CD4-positive, CD25-positive, alpha-beta regulatory T cell (primary cell): ENCODE measurements at regions not wholly inside any gene's neighbourhood (a gene's known extent, or its start where the extent isn't known, plus 50 kb on each side); places are given as distances from the start of the nearest gene placed in this dataset.
"Not testable (repeated sequence)": the region's sequence is repeated elsewhere in the genome, so short reads cannot be mapped to it uniquely, and the experiment has no call there.

Experiments
- ATAC-seq, 2 donors: fragments of 150-1000 bp; cut with Tn5 transposase; one replicate each; pipeline ENCODE4 v1.10.0; 2021; ENCODE audit warnings: low read depth in 2 of 2, moderate number of reproducible peaks in 2 of 2, moderate library complexity in 1 of 2
- DNase-seq, 3 donors: peaks; one replicate each; pipeline versions ENCODE4 v3.0.0 to v3.0.0-alpha.2; 2012 to 2022; ENCODE audit warnings: mixed read lengths in 1 of 3
- H3K27ac ChIP-seq: one replicate; pipeline ENCODE4 v1.7.0; 2013; ENCODE audit warnings: mild to moderate bottlenecking, low read length; ENCODE audit not compliant: insufficient read depth, poor library complexity, severe bottlenecking
- H3K27me3 ChIP-seq: one replicate; pipeline ENCODE4 v1.7.0; 2013; ENCODE audit warnings: low read length; ENCODE audit not compliant: control insufficient read depth, insufficient read depth
- H3K36me3 ChIP-seq: one replicate; pipeline ENCODE4 v1.7.0; 2013; ENCODE audit warnings: mild to moderate bottlenecking, low read length, moderate library complexity; ENCODE audit not compliant: control insufficient read depth, insufficient read depth
- H3K4me1 ChIP-seq: 2 replicates; pipeline ENCODE4 v1.7.0; 2013; ENCODE audit warnings: mild to moderate bottlenecking, low read length; ENCODE audit not compliant: insufficient read depth, control insufficient read depth, poor library complexity, severe bottlenecking
- H3K4me3 ChIP-seq: one replicate; pipeline ENCODE4 v1.7.0; 2013; ENCODE audit warnings: low read depth, mild to moderate bottlenecking, low read length, moderate library complexity
- H3K9me3 ChIP-seq, 2 experiments: 1 replicate in 1 of 2; 2 replicates in 1 of 2; pipeline ENCODE4 v1.7.0; 2013; ENCODE audit warnings: low read length in 2 of 2, mild to moderate bottlenecking in 1 of 2, moderate library complexity in 1 of 2; ENCODE audit not compliant: control insufficient read depth in 2 of 2
- H3K27ac Mint-ChIP-seq, 3 donors: one replicate each; pipeline ENCODE4 v1.8.0; 2020 to 2022; ENCODE audit warnings: mild to moderate bottlenecking in 3 of 3, mixed read lengths in 3 of 3, moderate library complexity in 2 of 3
- H3K27me3 Mint-ChIP-seq: one replicate; pipeline ENCODE4 v1.8.0; 2022; ENCODE audit warnings: mild to moderate bottlenecking, mixed read lengths
- H3K36me3 Mint-ChIP-seq: one replicate; pipeline ENCODE4 v1.8.0; 2020; ENCODE audit warnings: mixed read lengths
- H3K4me1 Mint-ChIP-seq, 4 donors: one replicate each; pipeline ENCODE4 v1.8.0; 2020 to 2022; ENCODE audit warnings: mixed read lengths in 4 of 4, mild to moderate bottlenecking in 1 of 4
- H3K4me3 Mint-ChIP-seq, 4 donors: one replicate each; pipeline ENCODE4 v1.8.0; 2020 to 2022; ENCODE audit warnings: mild to moderate bottlenecking in 4 of 4, mixed read lengths in 4 of 4, moderate library complexity in 3 of 4
- H3K9me3 Mint-ChIP-seq, 7 donors: one replicate each; pipeline ENCODE4 v1.8.0; 2020 to 2022; ENCODE audit warnings: mixed read lengths in 7 of 7, mild to moderate bottlenecking in 3 of 7, moderate library complexity in 2 of 7

DNA sequence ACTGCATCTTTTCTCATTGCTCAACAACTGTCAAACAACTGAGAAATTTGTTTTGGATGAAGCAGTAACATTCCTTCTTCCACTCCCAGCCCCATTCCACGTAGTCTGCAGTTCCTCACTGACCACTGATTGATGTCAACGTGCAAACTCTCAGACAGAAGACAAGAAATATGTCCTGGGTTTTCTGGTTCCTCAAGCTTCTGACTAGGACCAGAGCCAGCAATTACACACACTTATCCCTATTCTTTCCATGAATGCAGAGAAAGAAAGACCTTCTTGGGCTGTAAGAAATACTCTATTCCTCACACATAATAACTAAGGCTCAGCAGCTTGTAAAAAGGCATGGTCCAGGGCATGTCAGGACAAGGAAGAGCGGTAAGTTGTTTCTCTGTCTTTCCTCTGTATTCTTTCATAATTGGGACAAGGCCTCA is 790.1 kb upstream of the SLC35B3 start:
- H3K36me3 Mint-ChIP-seq = no peaks in the 10 kb centered on the region
- H3K36me3 ChIP-seq = no peaks in the 10 kb centered on the region
- H3K4me1 ChIP-seq = no peaks in the 10 kb centered on the region
- H3K4me3 ChIP-seq = no peak overlapping the region
- DNase-seq = no peak
- H3K27ac Mint-ChIP-seq = no peak overlapping the region
- H3K4me1 Mint-ChIP-seq = no peaks in the 10 kb centered on the region
- no peak overlapping the region for H3K27ac ChIP-seq
- no peaks in the 10 kb centered on the region for H3K27me3 ChIP-seq
- no peaks in the 10 kb centered on the region for H3K27me3 Mint-ChIP-seq
- peaks cover 0 to 4% of the 10 kb centered on the region in 2 experiments for H3K9me3 ChIP-seq
- H3K4me3 Mint-ChIP-seq = no peak overlapping the region
- ATAC-seq = no peak
- peaks cover 3 to 29% (median 15%) of the 10 kb centered on the region in 7 donors for H3K9me3 Mint-ChIP-seq

DNA sequence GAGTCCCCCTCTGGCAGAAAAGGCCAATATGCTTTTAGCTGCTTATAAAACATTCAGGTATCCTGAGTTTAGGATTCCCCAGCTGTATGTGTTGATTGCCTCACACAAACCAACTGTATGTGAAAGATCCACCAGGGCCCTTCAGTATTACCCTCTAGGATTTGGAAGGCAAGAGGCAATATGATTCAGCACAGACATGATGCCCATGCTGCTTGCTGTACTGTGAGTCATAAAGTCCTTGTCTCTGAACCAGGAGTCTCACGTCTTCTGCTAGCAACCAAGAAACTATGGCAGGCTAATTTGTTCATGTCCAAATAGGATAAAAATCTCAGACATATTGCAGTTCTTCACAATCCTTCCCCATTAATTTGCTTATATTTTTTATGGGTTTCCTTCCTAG is 789.2 kb upstream of the SLC35B3 start:
- Histone ChIP-seq H3K27ac (no peak overlapping the region), H3K4me3 (no peak overlapping the region), H3K27me3 (no peaks in the 10 kb centered on the region), H3K36me3 (no peaks in the 10 kb centered on the region), H3K4me1 (no peaks in the 10 kb centered on the region), H3K9me3 (peaks cover 0 to 4% of the 10 kb centered on the region in 2 experiments)
- H3K36me3 Mint-ChIP-seq = no peaks in the 10 kb centered on the region
- no peak overlapping the region for H3K27ac Mint-ChIP-seq
- H3K9me3 Mint-ChIP-seq = peaks cover 6 to 29% (median 15%) of the 10 kb centered on the region in 7 donors
- no peak for ATAC-seq
- no peak overlapping the region for H3K4me3 Mint-ChIP-seq
- H3K4me1 Mint-ChIP-seq = no peaks in the 10 kb centered on the region
- DNase-seq = no peak
- H3K27me3 Mint-ChIP-seq = no peaks in the 10 kb centered on the region

DNA sequence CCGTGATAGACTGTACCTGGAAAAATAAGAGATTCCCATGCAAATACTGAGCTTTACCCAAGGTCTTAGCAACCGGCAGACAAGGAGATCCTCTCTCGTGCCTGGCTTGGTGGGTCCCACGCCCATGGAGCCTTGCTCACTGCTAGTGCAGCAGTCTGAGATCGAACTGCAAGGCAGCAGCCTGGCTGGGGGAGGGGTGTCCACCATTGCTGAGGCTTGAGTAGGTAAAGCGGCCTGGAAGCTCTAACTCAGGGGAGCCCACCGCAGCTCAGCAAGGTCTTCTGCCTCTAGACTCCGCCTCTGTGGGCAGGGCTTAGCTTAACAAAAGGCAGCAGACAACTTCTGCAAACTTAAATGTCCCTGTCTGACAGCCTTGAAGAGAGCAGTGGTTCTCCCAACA is 778.4 kb upstream of the SLC35B3 start:
- H3K36me3 Mint-ChIP-seq, H3K4me1 Mint-ChIP-seq: not testable (repeated sequence)

DNA sequence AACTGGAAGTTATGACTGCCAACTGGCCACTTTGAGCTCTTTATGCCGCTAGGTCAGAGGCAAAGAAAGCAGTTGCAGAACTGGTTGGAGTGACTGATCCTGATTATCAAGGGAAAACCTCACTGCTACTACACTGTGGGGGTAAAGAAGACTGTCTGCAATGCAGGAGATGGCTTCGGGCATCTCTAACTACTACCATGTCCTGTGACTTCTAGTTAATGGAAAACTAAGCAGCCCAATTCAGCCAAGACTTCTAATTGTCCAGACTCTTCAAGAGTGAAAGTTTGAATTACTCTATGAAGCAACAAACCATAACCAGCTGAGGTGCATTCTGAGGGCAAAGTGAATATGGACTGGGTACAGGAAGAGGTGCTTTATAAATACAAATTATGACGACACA is 773.6 kb upstream of the SLC35B3 start:
- no peak overlapping the region for H3K4me3 Mint-ChIP-seq
- no peaks in the 10 kb centered on the region for H3K27me3 ChIP-seq
- no peak for ATAC-seq

More for the DNA sequence above, 778.4 kb upstream of the SLC35B3 start:
- not testable (repeated sequence) for H3K4me1 ChIP-seq, H3K9me3 ChIP-seq, H3K4me3 Mint-ChIP-seq, H3K36me3 ChIP-seq, H3K27ac ChIP-seq, ATAC-seq, DNase-seq, H3K27me3 Mint-ChIP-seq, H3K27me3 ChIP-seq, H3K4me3 ChIP-seq
- Mint-ChIP-seq H3K27ac (peak overlapping the region in 1 of 3 donors; percentile 52), H3K9me3 (peaks cover 0 to 16% (median 10%) of the 10 kb centered on the region in 7 donors)

DNA sequence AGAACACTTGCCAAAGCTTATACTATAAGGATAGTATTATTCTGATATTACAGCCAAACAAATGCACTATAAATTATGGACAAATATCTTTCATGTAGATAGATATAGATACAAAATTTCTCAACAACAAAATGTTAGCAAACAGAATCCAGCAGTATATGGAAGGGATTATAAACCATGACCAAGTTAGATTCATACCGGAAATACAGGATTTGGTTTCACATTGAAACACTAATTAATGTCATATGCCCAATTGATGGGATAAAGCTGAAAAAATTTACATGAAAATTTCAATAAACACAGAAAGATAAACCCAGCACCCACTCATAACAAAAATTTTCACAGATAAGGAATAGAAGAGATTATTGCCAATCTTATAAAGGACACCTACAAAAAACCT is 770.3 kb upstream of the SLC35B3 start:
- Histone ChIP-seq H3K4me1 (no peaks in the 10 kb centered on the region), H3K36me3 (no peaks in the 10 kb centered on the region), H3K27ac (no peak overlapping the region), H3K4me3 (no peak overlapping the region), H3K9me3 (peaks cover 0 to 1% of the 10 kb centered on the region in 2 experiments), H3K27me3 (no peaks in the 10 kb centered on the region)
- H3K27me3 Mint-ChIP-seq = no peaks in the 10 kb centered on the region
- no peak for DNase-seq
- no peaks in the 10 kb centered on the region for H3K36me3 Mint-ChIP-seq
- peaks cover 0 to 16% (median 5%) of the 10 kb centered on the region in 7 donors for H3K9me3 Mint-ChIP-seq
- ATAC-seq = no peak
- H3K4me3 Mint-ChIP-seq = no peak overlapping the region
- no peaks in the 10 kb centered on the region for H3K4me1 Mint-ChIP-seq
- H3K27ac Mint-ChIP-seq = no peak overlapping the region

More for the DNA sequence above, 773.6 kb upstream of the SLC35B3 start:
- Histone ChIP-seq H3K9me3 (no peaks in the 10 kb centered on the region), H3K4me3 (no peak overlapping the region), H3K27ac (no peak overlapping the region), H3K36me3 (no peaks in the 10 kb centered on the region), H3K4me1 (no peaks in the 10 kb centered on the region)
- no peak overlapping the region for H3K27ac Mint-ChIP-seq
- no peaks in the 10 kb centered on the region for H3K4me1 Mint-ChIP-seq
- no peaks in the 10 kb centered on the region for H3K36me3 Mint-ChIP-seq
- no peaks in the 10 kb centered on the region for H3K27me3 Mint-ChIP-seq
- DNase-seq = no peak
- peaks cover 0 to 20% (median 5%) of the 10 kb centered on the region in 7 donors for H3K9me3 Mint-ChIP-seq

DNA sequence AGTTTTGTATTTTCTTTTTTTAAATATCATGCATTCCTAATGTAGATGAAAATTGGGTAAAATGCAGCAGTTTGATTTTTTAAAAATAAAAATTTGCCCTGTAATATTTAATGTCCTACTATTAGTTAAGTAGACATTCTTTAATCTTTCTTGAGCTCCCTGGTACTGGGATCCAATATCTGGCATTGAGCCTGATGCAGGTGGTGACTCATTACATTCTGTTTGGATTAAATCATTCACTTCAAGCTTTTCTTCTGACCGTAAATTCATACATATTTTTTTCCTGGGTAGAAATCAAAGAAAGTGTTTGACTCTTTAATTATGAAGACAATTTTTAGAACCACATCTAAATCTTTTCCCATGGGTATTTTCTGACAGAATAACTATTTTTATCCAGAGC is 768.8 kb upstream of the SLC35B3 start:
- Mint-ChIP-seq H3K4me1 (no peaks in the 10 kb centered on the region), H3K36me3 (no peaks in the 10 kb centered on the region), H3K27ac (no peak overlapping the region), H3K4me3 (no peak overlapping the region), H3K27me3 (no peaks in the 10 kb centered on the region), H3K9me3 (peaks cover 0 to 10% (median 5%) of the 10 kb centered on the region in 7 donors)
- no peak for ATAC-seq
- Histone ChIP-seq H3K4me1 (no peaks in the 10 kb centered on the region), H3K4me3 (no peak overlapping the region), H3K27me3 (no peaks in the 10 kb centered on the region), H3K9me3 (peaks cover 0 to 3% of the 10 kb centered on the region in 2 experiments), H3K36me3 (no peaks in the 10 kb centered on the region), H3K27ac (no peak overlapping the region)
- no peak for DNase-seq

DNA sequence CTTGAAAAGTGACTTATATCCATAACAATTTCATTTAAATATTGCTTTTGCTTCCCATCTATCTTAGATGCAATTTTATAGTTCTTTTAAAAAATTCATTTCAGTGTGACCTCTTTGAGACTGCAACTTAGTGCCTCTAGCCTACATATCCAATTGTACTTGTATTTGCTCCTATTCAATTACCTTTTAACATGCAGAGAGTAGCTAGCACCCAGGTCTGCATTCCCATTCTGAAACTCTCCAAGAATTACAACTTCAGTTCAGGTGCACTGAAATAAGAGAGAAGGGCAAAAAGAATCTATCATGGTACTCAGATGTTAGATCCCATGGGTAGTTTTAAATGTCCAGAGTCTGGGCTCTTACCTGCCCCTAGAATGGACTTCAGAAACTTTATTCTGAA is 765.4 kb upstream of the SLC35B3 start:
- H3K9me3 ChIP-seq = peaks cover 0 to 3% of the 10 kb centered on the region in 2 experiments
- Mint-ChIP-seq H3K4me1 (no peaks in the 10 kb centered on the region), H3K27ac (no peak overlapping the region), H3K36me3 (no peaks in the 10 kb centered on the region), H3K9me3 (peaks cover 0 to 13% (median 1%) of the 10 kb centered on the region in 7 donors), H3K4me3 (no peak overlapping the region), H3K27me3 (no peaks in the 10 kb centered on the region)
- H3K27me3 ChIP-seq = no peaks in the 10 kb centered on the region
- H3K27ac ChIP-seq = no peak overlapping the region
- ATAC-seq (no peak), DNase-seq (no peak)
- H3K36me3 ChIP-seq = no peaks in the 10 kb centered on the region
- H3K4me1 ChIP-seq = no peaks in the 10 kb centered on the region
- H3K4me3 ChIP-seq = no peak overlapping the region

DNA sequence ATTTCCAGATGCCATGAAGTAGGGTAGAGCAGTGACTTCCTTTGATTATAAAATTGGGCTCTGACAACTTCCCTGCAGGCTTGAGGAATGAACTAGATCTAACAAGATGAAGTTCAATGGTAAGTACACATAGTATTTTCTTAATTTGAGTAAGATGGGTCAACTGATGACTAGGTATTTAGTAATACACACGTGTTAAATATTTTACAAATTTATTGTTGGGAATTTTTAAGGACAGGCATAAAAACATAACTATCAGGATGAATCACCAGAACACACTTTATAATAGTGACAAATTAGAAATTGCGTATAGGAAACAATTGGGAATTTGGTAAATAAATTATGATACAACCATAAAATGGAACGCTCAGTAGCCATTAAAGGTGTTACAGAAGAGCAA is 762.4 kb upstream of the SLC35B3 start:
- Mint-ChIP-seq H3K9me3 (peaks cover 0 to 6% (median 2%) of the 10 kb centered on the region in 7 donors), H3K4me1 (no peaks in the 10 kb centered on the region), H3K36me3 (no peaks in the 10 kb centered on the region), H3K27ac (no peak overlapping the region), H3K27me3 (no peaks in the 10 kb centered on the region), H3K4me3 (no peak overlapping the region)
- no peak overlapping the region for H3K27ac ChIP-seq
- no peaks in the 10 kb centered on the region for H3K36me3 ChIP-seq
- no peak overlapping the region for H3K4me3 ChIP-seq
- no peaks in the 10 kb centered on the region for H3K4me1 ChIP-seq
- H3K27me3 ChIP-seq = no peaks in the 10 kb centered on the region
- no peak for ATAC-seq
- peaks cover 0 to 3% of the 10 kb centered on the region in 2 experiments for H3K9me3 ChIP-seq
- no peak for DNase-seq
